AG08396 (cell line): ENCODE measurements at regions not wholly inside any gene's neighbourhood (a gene's known extent, or its start where the extent isn't known, plus 50 kb on each side); places are given as distances from the start of the nearest gene placed in this dataset.
"Not testable (repeated sequence)": the region's sequence is repeated elsewhere in the genome, so short reads cannot be mapped to it uniquely, and the experiment has no call there.

ENCODE experiments used
- DNase-seq: peaks from one replicate; pipeline ENCODE4 v3.0.0; 2012; ENCODE audit warnings: low spot score, mixed read lengths

DNA sequence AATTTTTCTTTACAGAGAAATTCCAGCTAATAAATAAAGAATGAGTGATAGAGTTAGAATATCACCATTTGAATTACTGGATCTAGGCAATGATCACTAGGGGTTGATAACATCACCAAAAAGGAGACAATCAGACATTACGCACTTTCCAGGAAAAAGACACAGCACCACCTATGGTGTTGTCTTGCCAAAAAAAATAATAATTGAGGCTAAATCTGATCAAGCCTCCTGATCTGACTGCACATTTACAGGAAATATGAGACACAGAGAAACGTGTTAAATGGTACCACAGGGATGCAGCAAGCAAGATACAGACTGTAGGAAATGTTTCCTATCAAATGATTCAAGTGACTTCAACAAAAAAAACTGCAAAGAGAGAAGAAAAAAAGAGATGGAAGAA lies 92.8 kb downstream of the EOMES start:
- no peak for DNase-seq

DNA sequence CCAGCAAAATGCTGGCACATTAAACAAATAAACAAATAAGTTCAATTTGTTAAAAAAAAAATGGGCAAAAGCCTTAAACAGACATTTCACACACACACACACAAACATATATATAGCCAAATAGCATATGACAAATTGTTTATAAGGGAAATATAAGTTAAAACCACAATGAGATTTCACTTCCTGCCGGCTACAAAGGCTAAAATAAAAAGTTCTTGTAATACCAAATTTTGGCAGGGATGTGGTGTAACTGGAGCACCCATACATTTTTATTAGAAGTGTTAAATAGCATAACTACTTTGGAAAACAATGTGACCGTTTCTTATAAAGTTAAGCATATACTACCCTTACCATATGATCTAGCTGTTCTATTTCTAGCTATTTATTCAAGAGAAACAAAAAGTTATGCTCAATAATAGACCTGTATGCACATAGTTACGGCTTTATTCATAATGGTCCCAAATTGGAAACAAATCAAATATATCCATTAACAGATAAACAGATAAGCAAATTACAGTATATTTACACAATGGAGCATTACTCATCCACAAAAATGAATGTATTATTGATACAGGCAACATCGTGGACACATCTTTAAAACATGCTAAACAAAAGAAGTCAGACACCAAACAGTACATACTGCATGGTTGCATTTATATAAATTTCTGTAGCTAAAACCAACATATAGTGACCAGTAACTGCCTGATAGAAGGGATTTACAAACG lies 93.9 kb downstream of the EOMES start:
- no peak for DNase-seq

DNA sequence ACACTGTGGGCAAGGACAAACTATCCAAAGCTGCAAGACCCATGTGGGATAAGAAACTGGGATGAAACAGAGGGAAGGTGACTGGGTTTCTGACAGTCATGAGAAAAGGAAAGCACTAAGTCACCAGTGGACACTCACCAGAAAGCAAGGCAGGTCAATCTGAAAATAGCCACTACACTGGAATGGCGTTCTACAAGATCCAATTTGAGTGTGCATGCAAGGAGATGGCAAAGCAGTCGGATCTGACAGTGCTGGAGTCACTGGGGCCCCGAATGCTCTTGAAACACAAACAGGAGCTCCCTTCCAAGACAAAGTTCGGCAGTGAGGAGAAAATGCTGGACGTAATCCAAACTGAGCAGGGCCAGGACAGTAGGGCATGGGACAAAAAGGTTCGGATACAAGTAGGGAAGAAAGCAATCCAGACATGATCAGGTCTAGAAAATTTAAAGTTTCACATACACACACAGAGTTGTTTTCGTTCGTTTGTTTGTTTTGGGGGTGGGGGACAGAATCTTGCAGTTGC lies 95.5 kb downstream of the EOMES start:
- peak; percentile 8 for DNase-seq

DNA sequence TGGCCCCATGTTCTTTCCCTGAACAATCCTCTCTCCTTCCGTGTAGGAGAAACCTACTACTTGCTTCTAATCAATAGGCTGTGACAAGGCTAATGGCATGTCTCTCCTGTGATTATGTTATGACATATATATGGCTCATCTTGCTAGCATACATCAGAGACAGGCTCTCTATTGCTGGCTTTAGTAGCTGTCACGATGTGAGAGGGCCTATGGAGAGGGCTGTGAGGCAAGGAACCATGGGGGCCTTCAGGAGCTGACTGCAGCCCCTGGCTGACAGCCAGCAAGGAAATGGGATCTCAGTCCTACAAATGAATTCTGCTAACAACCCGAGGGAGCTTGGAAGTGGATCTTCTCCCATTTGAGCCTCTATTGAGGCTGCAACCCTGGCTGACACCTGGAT lies 96.3 kb downstream of the EOMES start:
- DNase-seq, result no peak

GRCh38 chr3:27623085-27623753 lies 98.9 kb downstream of the EOMES start:
- DNase-seq, result peak; percentile 46

DNA sequence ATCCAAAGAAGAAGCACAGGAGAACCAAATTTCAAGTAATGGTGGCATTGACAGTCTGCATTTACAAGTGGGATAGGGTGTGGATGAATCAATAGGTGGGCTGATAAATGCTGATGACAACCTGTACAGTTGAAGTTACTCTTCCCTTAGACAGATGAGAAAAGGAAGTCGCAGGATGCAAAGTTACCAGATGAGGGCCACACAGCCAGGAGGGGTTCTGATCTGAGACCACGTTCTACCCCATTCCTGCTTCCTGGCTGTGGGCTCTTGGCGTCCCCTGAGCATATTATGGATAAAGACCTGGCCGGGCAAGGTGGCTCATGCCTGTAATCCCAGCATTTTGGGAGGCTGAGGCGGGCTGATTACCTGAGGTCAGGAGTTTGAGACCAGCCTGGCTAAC lies 104.6 kb downstream of the EOMES start:
- DNase-seq, result no peak

- DNase-seq, result no peak
Observed at GRCh38 chr3:27616031-27616430, 106.1 kb downstream of the EOMES start.

- no peak for DNase-seq
Observed at GRCh38 chr3:27615555-27615954, 106.6 kb downstream of the EOMES start.

- DNase-seq, result no peak
Observed at GRCh38 chr3:27614592-27614991, 107.5 kb downstream of the EOMES start.

- DNase-seq, result no peak
Observed at GRCh38 chr3:27613846-27614500, 108.2 kb downstream of the EOMES start.

- DNase-seq, result no peak
Observed at GRCh38 chr3:27610800-27611525, 111.2 kb downstream of the EOMES start.

- no peak for DNase-seq
Observed at GRCh38 chr3:27607370-27607769, 114.8 kb downstream of the EOMES start.

GRCh38 chr3:27606537-27606936 lies 115.6 kb downstream of the EOMES start:
- DNase-seq, result no peak

GRCh38 chr3:27601311-27601710 lies 117.1 kb upstream of the SLC4A7 start:
- DNase-seq, result not testable (repeated sequence)

DNA sequence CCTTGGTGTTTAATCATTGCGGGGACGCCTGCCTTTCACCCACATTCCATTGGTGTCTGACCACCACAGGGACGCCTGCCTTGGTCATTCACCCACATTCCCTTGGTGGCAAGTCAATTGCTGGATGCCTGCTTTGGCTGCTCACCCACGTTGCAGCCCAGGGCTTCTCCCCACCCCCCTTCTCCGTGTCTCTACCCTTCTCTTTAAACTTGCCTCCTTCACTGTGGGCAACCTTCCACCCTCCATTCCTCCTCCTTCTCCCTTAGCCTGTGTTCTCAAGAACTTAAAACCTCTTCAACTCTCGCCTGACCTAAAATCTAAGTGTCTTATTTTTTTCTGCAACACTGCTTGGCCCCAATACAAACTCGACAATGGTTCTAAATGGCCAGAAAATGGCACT lies 115.6 kb upstream of the SLC4A7 start:
- DNase-seq, result not testable (repeated sequence)

DNA sequence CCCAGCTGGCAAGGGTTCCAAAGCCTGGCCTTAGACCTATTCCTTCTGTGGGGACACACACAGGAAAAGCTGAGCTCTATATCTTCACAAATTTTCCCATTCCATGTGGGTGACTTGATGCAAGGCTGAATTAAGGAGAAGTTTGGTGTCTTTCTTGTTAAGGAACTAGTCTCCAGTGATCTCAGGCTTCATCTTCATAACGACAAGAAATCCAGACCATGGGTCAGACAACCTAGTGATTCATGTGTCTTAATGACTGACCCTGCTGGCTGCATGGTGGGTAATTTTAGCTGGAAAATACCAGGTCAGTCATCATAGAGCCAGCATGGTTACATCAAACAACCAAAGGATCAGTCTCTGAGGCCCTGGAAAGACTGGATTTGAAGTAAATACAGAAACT lies 112.7 kb upstream of the SLC4A7 start:
- no peak for DNase-seq

GRCh38 chr3:27596334-27596841 lies 112.2 kb upstream of the SLC4A7 start:
- DNase-seq, result no peak

GRCh38 chr3:27594096-27594690 lies 110.0 kb upstream of the SLC4A7 start:
- no peak for DNase-seq

GRCh38 chr3:27593173-27593572 lies 109.0 kb upstream of the SLC4A7 start:
- no peak for DNase-seq

DNA sequence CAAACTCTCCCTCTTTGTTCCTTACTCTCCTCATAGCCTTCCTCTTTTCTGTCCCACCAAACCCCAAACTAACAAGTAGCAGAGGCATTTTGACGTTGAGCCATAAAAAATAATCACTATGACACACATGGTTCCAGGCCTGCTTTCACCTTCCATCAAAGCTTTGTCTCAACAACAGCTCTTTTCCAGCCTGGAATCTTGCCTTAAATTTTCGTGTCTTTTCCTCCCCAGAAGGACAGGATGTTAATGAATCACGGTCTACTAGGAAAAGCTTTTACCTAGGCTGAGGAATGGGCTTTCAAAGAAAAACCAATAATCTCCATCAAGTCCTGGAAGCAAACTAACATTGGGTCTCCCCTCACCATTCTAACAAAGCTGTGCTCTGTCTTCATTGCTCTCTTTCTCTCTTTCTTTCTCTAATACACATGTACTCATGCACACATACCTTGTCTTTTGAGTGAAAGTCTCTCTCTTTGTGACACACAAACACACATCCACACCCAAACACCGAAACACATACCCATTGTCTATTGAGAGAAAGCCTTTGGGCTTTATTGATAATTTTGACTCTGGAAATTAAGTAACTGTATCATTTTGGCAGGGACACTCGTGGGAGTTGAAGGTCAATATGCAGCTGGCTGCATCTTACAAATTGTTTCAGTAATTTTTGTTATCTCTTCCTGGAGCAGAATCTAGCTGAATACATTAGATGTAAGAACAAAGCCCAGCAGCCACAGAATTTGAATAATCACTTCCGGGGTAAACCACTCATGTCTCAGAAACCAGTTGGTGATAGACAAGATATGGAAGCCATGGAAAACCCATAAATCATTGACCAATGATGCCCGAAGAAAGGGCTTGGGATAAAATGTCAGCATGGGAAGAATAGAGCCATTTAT lies 107.4 kb upstream of the SLC4A7 start:
- DNase-seq, result no peak
